Neural crest cell (in vitro differentiated cells): ENCODE measurements at regions not wholly inside any gene's neighbourhood (a gene's known extent, or its start where the extent isn't known, plus 50 kb on each side); places are given as distances from the start of the nearest gene placed in this dataset.

Experiments
- DNase-seq: peaks from one replicate; pipeline ENCODE4 v3.0.0; 2021; ENCODE audit warnings: low read depth, mixed read lengths, low spot score
- H3K27ac Mint-ChIP-seq: one replicate; pipeline ENCODE4 v1.8.0; 2021; ENCODE audit warnings: mild to moderate bottlenecking, mixed read lengths; ENCODE audit not compliant: unreplicated experiment
- H3K27me3 Mint-ChIP-seq: 2 replicates; pipeline ENCODE4 v1.8.0; 2021; ENCODE audit warnings: low read depth, mild to moderate bottlenecking, mixed read lengths
- H3K36me3 Mint-ChIP-seq: 2 replicates; pipeline ENCODE4 v1.8.0; 2021; ENCODE audit warnings: low read depth, mild to moderate bottlenecking, mixed read lengths
- H3K4me1 Mint-ChIP-seq: 2 replicates; pipeline ENCODE4 v1.8.0; 2021; ENCODE audit warnings: mixed read lengths
- H3K4me3 Mint-ChIP-seq: one replicate; pipeline ENCODE4 v1.8.0; 2021; ENCODE audit warnings: mild to moderate bottlenecking, mixed read lengths
- H3K9me3 Mint-ChIP-seq: 2 replicates; pipeline ENCODE4 v1.8.0; 2021; ENCODE audit warnings: mixed read lengths
- CTCF ChIP-seq: fragments of 200-600 bp; sonication (generic); conservative IDR thresholded peaks from 2 replicates; pipeline ENCODE4 v1.5.0; 2021; ENCODE audit warnings: antibody characterized with exemption, mild to moderate bottlenecking

GRCh38 chr2:41409328-41409727, 638.5 kb upstream of the PKDCC start:
- no peaks in the 10 kb centered on the region for H3K27me3 Mint-ChIP-seq
- TF ChIP-seq CTCF, result no peak
- H3K36me3 Mint-ChIP-seq, result peaks cover 9% of the 10 kb centered on the region
- no peak for DNase-seq
- peaks cover 12% of the 10 kb centered on the region for H3K9me3 Mint-ChIP-seq
- H3K4me3 Mint-ChIP-seq, result no peak overlapping the region
- H3K27ac Mint-ChIP-seq, result no peak overlapping the region
- H3K4me1 Mint-ChIP-seq, result peaks cover 3% of the 10 kb centered on the region

- Mint-ChIP-seq H3K4me3 (no peak overlapping the region), H3K36me3 (peaks cover 9% of the 10 kb centered on the region), H3K27ac (no peak overlapping the region), H3K27me3 (no peaks in the 10 kb centered on the region), H3K9me3 (peaks cover 18% of the 10 kb centered on the region), H3K4me1 (peaks cover 3% of the 10 kb centered on the region)
- DNase-seq, result no peak
- TF ChIP-seq CTCF, result no peak
Observed at GRCh38 chr2:41410011-41410410, 637.8 kb upstream of the PKDCC start.

GRCh38 chr2:41413813-41414485, 633.9 kb upstream of the PKDCC start:
- no peak for DNase-seq
- TF ChIP-seq CTCF, result no peak
- H3K27me3 Mint-ChIP-seq, result no peaks in the 10 kb centered on the region
- peaks cover 9% of the 10 kb centered on the region for H3K36me3 Mint-ChIP-seq
- peaks cover 3% of the 10 kb centered on the region for H3K4me1 Mint-ChIP-seq
- no peak overlapping the region for H3K27ac Mint-ChIP-seq
- H3K9me3 Mint-ChIP-seq, result peaks cover 18% of the 10 kb centered on the region
- H3K4me3 Mint-ChIP-seq, result no peak overlapping the region

- H3K36me3 Mint-ChIP-seq, result peaks cover 9% of the 10 kb centered on the region
- TF ChIP-seq CTCF, result peak; percentile 71
- peaks cover 18% of the 10 kb centered on the region for H3K9me3 Mint-ChIP-seq
- DNase-seq, result peak; percentile 5
- H3K27me3 Mint-ChIP-seq, result no peaks in the 10 kb centered on the region
- H3K27ac Mint-ChIP-seq, result no peak overlapping the region
- H3K4me1 Mint-ChIP-seq, result peaks cover 3% of the 10 kb centered on the region
- no peak overlapping the region for H3K4me3 Mint-ChIP-seq
Observed at GRCh38 chr2:41414486-41415230, 633.2 kb upstream of the PKDCC start.

GRCh38 chr2:41417511-41417910, 630.3 kb upstream of the PKDCC start:
- Mint-ChIP-seq H3K9me3 (peaks cover 8% of the 10 kb centered on the region), H3K4me3 (no peak overlapping the region), H3K27me3 (no peaks in the 10 kb centered on the region), H3K27ac (no peak overlapping the region), H3K36me3 (no peaks in the 10 kb centered on the region), H3K4me1 (peaks cover 3% of the 10 kb centered on the region)
- TF ChIP-seq CTCF, result no peak
- no peak for DNase-seq
